ENCODE measurements at regions not wholly inside any gene's neighbourhood (a gene's known extent, or its start where the extent isn't known, plus 50 kb on each side); places are given as distances from the start of the nearest gene placed in this dataset.

DNA sequence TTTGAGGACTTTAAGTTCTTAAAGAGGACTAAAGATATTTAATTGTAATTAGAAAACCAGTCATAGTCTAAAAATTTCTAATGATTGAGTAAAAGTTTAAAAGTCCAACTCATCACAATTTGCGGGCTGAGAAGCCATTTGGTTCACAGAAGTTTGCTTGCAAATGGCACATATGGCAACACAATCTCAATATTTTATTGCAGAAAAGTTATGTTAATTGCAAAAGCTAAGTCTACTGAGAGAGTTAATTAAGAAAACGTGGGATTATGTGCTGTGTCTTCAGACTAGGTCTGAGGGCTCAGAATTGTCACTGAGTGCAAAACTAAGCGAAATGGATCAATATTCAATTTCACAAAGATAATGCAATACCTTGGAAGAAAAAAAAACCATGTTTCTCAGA is 289.7 kb downstream of the PYDC2 start:
- no peak for DNase-seq

DNA sequence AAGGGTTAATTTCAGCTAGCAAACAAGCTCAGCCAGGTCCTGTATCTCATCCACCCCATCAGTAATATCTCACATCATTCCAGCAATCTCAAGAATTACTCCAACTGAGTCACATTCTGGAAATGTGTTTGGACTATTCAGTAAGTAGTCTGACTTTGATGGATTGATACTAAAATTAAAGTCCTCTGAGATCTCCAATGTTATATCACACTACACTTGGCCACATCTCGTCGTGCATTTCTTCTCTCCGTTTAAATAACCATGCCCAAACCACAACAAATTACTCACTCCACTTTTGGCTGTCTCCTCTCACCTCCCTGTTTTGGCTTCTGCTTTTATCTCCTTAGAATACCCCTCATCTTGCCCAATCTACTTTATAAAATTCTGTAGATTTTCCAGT is 292.2 kb downstream of the PYDC2 start:
- no peak for DNase-seq

DNA sequence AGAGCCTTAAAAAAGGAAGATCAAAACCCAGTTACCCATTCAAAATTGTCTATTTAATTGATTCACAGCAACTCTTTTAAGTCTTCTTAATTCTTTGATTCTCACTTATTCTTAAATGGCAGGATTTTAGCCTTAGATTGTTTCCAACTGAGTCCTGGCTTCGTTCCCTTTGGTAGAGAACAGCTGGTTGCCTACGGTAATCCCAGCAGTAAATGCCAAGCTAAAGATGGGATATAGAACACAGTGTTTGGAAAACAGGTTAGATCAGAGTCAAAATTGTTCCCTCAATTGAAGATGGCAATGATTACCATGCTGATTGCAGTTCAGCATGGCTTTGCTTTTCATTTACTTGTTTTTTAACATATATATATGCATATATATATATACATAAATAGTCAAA is 300.9 kb downstream of the PYDC2 start:
- no peak for DNase-seq

DNA sequence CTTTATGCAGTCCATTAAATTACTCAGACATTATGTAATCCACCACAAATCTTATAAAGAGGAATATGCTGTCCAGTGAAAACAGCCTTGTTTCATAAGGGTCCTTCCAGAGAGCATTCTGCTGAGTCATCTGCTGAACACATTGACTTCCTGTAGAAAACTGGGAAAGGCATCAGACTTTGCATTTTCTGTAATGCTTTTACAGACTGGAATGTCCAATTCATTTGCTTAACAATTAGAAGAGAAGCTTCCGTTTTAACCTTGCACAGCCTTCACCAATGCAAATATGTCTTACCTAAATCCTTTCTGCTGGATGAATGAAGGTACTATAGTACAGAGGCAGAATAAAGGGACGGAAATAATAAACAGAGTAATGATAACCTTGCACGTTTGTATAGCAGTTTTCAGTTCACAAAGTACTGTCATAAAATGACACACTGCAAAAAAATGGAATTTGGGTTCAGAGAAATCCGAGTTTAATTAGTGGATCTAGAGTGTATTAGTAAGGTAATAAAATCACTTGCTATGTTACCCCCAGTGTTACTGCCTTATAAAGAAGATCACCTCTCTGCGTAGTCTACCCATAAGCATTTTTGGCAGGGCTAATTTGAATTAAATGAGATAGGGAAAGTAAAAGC is 301.5 kb downstream of the PYDC2 start:
- no peak for DNase-seq

DNA sequence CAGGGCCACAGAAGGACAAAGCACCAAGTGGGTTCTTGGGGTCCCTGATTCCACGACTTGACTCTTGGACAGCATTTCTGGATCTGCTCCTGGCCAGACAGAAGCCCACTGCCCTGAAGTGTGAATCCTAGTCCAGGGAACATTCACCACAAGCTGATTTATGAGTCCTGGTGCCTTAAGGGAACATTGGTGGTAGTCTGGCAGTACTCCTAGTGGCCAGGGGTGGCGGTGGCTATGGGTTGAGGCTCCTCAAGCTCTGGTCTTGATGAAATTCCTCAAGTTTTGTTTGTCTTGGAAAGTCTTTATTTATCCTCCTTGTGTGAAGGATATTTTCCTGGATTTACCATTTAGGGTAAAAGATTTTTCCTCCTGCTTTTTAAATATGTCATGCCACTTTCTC is 307.5 kb downstream of the PYDC2 start:
- no peak for DNase-seq

DNA sequence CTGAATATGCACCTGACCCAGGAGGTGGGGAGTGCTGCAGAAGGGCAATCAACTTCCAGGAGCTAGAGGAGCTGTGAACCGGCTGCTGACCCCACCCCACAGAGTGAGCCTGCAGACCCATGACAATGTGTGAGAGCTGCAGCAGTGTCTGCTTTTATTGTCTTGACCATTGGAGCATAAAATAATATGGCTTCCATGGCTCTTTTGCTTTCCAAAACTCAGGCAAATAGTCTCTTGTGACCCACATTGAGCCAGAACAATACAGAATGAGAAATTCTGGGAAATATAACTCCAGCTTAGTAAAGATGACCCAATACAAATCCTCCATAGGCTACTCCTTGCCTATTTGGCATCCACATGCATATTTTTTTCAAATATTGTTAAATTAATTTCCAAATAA is 309.6 kb downstream of the PYDC2 start:
- DNase-seq: no peak

DNA sequence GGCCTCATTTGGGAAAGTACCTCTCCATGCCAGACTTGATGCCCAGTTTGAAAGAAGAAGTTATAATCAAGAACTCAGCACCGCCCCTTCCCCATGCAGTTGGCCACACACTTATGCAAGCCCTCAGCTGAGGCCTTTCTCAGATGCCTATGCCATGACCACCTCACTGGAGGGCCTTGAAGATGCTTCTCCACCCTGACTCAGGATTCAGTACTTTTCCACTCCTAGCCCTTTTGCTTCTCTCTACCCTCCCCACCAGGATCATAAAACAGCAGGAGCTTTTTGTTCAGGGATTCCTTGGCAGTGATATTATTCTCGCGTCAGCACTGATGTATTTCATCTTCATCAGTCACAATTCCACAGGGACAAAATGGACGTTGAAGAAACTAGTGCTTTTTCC is 313.5 kb downstream of the PYDC2 start:
- DNase-seq: no peak

DNA sequence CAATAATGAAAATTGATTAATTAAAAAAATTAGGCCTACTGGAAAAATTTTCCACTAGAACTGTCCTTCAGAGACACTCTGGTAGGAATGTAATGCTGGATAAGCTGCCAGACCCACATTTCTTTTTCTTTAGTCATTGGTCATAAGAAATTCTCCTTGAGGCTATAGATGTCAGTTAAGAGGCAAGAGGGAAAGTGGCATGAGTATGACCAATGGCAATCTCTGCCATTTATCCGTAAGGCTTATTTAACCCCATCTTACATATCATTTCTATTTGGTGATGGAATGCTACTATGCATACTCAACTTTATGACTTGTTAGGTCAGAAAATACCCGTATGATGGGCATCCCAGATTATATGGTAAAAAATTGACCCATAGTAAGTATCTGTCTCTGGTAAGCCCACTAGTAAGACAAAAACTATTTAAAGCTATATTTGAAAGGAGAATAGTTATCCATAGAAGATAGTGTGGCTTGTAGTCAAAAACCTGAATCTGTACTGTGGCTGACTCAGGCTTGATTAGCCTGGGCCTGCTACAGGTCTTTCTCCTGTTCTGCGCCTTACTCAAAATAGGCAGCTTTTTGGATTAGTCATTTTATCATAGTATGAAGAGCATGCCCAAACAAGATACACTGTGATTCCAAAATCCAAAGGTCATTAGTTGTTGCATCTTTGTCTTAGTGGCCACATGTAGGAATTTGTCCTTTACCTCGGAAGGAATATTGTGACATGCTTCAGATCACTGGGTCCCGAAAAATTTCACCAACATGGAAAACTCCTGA is 314.7 kb downstream of the PYDC2 start:
- DNase-seq: no peak

DNA sequence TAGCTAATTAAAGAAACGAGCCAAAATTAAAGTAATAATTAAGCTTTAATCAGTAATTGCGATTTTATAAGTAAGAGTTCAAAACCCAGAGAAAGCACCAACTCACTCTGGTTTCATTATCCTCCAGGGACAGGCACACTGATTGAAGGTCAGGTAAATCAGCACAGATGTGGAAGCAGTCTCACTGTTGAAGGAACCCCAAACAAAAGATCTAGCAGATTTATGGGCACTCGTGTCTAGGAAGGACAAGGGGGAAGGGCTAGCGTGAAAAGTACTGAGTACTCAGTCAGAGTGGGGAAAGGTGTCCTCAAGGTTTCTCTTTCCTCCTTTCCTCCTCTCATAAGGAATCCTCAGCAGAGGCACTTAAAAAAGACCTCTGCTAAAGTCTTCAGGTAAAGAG is 320.1 kb downstream of the PYDC2 start:
- DNase-seq: no peak

DNA sequence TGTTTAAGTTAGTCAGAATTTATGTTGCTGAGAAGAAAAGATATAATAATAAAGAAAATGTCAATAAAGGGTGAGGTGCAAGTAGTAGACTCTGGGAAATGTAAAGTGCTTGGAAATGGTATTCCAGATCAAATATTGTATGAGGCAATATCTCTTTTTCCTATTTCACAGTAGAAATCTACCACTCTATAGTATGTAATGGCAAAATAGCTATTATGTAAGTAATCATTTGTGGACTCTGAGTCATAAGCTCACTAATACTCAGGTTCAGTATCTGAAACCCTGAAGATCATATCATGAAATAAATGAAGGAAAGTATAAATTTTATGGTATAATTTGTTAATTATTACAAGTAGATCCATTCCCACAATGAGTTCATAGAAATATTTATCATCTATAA is 322.1 kb downstream of the PYDC2 start:
- no peak for DNase-seq

DNA sequence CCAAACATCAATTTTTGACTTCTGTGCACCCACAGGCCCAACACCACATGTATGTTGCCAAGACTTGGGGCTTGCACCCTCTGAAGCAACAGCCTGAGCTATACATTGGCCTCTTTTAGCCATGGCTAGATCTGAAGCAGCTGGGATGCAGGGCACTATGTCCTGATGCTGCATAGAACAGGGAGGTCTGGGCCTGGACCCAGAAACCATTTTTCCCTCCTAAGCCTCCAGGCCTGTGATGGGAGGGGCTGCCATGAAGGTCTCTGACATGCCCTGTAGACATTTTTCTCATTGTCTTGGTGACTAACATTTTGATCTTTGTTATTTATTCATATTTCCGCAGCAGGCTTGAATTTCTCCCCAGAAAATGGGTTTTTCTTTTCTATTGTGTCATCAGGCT is 330.0 kb downstream of the PYDC2 start:
- no peak for DNase-seq

DNA sequence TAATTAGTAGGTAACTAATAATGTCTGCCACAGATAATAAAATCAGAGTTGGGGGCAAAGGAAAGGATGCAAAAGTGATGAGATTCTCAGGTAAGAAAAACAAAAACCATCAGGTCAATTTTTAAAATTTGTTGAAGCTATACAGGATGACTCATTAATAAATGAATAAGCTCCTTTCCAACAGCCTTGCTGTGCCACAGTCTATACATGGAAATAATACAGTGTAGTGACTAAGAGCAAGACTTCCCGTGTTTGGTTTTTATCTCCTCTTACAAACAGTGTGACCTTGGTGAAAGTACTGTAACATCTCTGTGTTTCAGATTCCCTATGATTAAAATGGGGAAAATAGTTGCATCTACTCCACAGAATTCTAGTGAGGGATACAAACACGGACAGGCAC is 331.6 kb downstream of the PYDC2 start:
- DNase-seq: no peak

DNA sequence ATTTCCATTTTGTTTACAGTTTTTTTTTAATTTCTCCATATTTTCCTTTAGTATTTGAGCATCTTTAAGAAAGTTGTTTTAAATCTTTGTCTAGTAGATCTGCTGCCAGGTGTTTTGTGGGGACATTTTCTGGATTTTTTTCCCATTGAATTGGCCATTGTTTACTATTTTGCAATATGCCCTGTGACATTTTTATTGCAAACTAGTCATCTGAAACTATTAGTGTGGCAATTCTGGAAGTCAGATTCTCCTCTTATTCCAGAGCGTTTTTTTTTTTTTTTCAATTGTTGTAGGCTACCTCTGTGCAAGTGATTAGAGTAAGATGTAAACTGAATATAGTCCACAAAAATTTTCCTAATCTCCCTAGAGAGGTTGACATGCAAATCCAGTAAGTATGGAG is 334.2 kb downstream of the PYDC2 start:
- no peak for DNase-seq

DNA sequence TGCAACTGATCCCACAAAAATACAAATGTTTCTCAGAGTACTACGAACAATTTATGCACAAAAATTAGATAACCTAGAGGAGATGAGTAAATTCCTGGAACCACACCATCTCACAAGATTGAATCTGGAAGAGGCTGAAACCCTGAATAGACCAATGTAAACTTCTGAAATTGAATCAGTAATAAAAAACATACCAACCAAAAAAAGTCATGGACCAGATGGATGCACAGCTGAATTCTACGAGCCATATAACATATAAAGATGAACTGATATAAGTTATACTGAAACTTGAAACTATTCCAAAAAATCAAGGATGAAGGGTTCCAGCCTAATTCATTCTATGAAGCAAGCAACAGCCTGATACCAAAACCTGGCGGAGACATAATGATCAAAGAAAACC is 336.3 kb downstream of the PYDC2 start:
- DNase-seq: no peak

DNA sequence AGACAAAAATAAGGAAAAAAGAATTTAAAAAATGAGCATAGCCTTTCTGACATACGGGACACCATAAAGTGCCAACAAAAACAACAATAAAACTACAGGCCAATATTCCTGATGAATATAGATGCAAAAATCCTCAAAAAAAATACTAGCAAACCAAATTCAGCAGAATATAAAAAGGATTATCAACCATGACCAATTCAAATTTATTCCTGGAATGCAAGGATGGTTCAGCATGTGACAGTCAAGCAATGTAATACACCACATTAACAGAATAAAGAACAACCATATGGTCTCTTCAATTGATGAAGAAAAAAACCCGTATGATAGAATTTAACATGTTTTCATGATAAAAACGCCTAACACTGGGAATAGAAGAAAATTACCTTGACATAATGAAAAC is 341.7 kb downstream of the PYDC2 start:
- DNase-seq: no peak

DNA sequence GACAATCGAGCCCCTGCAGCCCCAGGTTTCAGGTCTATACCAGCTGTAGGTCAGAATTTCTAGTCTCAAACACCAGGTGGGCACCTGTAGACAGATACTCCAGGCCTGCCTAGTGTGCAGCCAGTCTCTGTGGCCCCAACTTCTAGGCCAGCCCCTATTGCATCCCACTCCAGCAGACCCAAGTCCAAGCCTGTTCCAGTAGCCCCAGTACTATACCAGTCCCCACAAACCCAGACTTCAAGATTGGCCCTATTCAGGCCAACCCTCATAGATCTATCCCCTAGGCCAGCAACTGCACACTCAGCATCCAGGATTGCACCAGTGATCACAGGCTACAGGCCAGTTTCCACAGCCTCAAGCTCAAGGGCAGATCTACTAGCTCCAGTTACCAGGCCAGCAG is 344.0 kb downstream of the PYDC2 start:
- DNase-seq: no peak

DNA sequence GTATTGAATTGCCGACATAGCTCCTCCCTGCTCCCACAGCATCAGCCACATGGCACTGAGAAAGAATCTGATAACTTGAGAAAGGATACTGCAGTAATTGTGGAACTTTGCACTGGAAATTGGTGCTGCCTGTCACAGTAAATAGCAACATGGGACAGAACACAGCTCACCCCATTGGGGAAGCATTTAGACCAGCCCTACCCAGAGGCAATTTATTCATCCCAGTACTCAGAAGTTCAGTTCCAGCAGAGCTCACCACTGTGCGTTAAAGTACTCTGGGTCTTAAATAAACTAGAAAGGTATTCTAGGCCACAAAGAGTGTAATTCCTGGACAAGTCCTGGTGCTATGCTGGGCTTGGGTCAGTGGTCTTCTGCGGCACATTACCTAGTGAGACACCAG is 347.1 kb downstream of the PYDC2 start:
- no peak for DNase-seq

DNA sequence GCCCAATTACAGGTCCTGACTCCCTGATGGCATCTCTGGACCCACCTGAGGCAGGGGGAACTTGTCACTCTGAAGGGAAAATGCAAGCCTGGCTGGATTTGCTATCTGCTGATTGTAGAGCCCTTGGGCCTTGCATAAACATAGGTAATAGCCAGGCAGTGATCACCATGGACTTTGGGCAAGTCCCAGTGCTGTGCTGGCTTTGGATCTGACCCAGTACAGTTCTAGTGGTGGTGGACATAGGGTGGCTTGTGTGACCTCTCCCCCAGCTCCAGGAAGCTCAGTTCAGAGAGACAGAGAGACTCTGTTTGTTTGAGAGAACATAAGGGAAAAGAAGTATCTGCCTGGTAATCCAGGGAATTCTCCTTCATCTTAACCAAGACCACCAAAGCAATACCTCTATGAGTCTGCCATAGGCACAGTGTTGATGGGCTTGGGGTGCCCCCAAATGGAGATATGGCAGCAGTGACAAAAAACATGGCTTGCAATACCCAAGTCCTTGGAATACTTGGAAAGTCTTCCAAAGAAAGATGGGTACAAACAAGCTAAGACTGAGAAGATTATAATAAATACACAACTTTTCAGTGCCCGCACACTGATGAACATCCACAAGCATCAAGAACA is 348.5 kb downstream of the PYDC2 start:
- DNase-seq: no peak

DNA sequence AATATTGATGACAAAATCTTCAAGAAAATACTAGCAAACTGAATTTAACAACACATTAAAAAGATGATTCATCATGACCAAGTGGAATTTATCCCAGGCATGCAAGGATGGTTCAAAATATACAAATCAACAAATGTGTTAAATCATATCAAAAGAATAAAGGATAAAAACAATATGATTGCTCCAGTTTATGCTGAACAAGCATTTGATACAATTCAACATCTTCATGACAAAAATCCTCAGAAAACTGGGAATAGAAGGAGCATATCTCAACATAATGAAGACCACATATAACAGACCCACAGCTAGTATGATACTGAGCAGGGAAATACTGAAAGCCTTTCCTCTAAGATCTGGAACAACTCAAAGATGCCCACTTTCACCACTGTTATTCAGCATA is 352.3 kb downstream of the PYDC2 start:
- DNase-seq: no peak

DNA sequence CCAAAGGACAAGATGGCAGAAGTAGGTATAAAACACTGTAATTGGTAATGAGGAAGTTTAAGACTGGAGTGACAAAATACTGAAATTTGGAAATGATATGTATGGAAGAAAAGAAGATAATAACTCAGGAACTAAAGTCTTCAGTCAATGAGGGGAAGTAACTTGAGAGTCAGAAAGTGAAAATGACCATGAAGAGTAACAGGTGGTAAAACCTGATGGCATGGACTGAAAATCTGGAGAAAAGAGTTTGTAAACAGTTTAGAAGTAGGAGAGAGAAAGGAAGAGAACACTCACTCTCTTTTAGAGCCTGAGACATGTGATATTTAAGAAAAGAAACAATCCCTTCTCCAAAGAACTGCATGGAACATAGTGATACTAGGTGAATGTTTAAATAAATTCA is 387.9 kb downstream of the PYDC2 start:
- no peak for DNase-seq

DNA sequence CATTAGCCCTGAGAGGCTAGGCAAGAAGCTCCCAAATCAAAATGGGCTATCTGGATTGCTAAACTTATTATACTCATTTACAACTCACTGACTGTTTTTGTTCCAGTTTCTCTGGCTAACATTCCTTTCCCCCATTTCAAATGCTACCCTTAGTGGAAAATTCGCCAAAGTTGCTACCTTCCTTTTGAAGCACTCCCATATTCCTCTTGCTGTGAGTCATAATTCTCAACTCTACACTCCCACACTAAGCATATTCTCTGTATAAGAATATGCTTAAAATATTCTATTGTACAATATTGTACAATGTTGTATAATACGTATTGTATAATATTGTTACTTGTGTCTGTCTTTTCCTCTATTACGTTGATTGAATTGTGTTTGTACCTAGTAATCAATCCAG is 398.6 kb downstream of the PYDC2 start:
- no peak for DNase-seq

DNA sequence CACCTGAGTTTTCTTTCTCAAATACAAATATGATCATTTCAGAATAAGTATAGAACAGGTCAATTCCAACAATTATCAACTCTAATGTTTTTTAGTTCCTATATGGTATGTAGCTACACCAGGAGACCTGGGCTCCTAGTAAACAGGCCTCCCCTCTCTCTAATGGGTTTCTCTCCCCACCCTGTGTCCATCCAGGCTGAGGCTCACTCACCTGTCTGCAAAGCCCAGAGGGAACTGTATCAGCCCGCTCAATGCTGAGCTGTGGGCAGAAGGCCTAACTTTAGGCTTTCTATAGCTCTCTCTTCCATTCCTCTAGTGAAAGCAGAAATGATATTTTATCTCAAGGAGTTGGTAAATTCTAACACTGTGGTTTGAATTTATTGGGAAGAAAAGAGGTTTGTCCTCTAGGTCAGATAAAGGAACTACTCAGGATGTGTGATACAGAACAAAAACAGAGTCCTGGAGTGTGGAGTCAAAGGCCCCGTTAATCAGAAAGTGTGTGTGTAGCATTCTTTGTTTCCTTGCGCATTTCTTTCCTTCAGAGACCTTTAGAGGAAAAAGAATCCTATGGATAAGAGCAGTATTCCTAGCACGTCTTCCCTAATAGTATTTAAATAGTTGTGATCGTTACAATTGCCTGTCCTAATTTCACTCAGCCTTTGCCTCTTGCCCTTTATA is 408.9 kb downstream of the PYDC2 start:
- no peak for DNase-seq

DNA sequence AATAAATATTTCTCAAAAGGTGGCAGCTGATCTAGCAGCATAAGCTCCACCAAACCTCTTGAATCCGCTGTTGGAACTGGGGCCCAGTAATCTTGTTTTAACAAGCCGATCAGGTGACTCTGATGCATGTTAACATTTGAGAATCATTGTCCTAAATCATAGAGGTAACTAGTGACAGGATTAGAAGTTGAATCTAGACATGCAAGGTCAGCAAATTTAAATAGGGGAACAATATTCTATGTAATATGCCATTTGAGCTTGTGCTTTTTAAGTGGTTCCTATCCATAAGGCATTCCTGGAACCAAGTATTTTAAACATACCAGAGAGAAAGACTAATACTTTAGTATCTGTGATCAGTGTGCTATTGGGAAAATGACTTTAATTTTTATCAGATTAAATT is 412.8 kb downstream of the PYDC2 start:
- DNase-seq: no peak

DNA sequence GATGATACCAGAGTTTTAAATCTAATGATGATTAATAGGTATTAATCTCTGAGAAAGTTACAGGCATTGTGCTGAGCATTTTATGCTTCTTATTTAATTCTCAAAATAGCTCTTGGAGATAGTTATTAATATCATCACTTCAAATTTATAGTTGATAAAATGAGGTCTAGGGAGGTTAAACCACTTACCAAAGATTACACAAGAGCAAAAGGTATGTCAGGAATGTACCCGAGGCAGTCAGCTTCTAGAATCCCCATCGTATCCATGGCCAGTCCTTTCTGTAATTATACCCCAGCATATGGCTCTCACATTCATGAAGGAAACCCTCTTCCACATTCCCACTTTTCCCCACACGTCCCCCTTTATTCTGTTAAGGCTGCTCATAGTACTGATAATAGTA is 421.3 kb downstream of the PYDC2 start:
- no peak for DNase-seq
